Fibroblast of mammary gland (primary cell): ENCODE measurements at regions not wholly inside any gene's neighbourhood (a gene's known extent, or its start where the extent isn't known, plus 50 kb on each side); places are given as distances from the start of the nearest gene placed in this dataset.
A peak's percentile ranks its signal among the peaks of the same experiment; 100 is the strongest.

Source experiments
- DNase-seq: peaks from one replicate; pipeline ENCODE4 v3.0.0-alpha.2; 2010; ENCODE audit warnings: low read depth
- H3K4me3 ChIP-seq: 2 replicates; pipeline ENCODE4 v1.5.1; 2011; ENCODE audit warnings: low read depth, mild to moderate bottlenecking, low read length, moderate library complexity; ENCODE audit not compliant: control insufficient read depth
- CTCF ChIP-seq: conservative IDR thresholded peaks from 2 replicates; pipeline ENCODE4 v1.5.1; 2011; ENCODE audit warnings: low read depth, low read length, inconsistent platforms; ENCODE audit not compliant: control insufficient read depth, insufficient read depth

DNA sequence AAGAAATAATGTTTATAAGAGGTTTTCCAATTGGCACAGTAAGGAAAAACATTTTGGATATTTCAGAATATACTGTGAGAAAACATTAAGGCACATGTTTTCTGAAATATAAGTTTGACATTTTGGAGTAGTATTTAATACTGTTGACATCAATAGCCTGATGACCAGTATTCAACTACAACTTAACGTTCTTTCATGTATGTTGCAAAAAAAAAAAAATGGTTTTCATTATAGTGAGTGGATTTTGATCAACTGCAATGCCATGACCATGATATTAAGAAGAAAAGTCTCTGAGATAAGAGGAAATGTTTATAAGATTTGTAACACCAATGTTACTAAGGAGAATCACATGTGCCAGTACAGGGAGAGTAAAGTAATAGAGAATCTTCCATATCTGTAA, 252.8 kb upstream of the RORA start:
- no peak overlapping the region for H3K4me3 ChIP-seq
- no peak for DNase-seq
- no peak for TF ChIP-seq CTCF

- DNase-seq: no peak
- no peak for TF ChIP-seq CTCF
- no peak overlapping the region for H3K4me3 ChIP-seq
Measured at GRCh38 chr15:61480863-61481262, 251.8 kb upstream of the RORA start.

DNA sequence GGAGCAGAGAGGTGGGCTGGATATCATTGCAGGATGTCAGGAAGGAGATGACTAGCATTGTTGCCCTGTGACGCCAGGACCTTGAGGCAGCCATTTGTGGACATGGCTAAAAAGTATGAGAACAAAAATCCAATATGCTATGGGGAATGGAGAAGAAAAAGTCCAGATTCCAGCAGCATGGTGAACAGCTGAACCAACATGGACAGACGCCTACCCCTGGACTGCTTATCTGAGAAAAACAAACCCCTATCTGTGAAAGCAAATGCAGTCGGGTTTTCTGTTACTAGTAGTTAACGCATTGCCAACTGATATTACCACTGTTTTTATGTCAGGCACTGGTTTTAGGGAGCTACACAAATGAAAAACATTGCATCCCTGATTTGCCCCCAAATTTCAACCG, 251.2 kb upstream of the RORA start:
- DNase-seq: no peak
- no peak overlapping the region for H3K4me3 ChIP-seq
- no peak for TF ChIP-seq CTCF

- peak; percentile 72 for DNase-seq
- TF ChIP-seq CTCF: no peak
- H3K4me3 ChIP-seq: no peak overlapping the region
Measured at GRCh38 chr15:61479613-61480012, 250.5 kb upstream of the RORA start.

DNA sequence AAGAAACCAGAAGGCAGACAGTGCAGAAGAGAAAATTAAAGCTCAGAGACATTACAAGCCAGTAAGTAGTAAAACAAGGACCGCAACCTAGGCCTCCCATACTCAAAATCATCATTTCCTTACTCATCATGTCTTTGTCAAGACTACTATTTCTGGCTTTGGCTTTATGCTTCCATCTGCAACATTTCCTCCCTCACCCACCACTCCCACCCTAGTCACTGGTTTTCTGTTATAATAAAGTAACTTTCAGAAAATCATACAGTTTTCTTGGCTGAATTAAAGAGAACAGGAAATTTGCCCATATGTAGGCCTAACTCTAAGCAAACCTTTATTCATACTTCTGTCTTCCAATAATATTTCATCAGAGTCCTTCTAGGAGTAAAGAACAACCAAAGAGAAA, 247.6 kb upstream of the RORA start:
- no peak overlapping the region for H3K4me3 ChIP-seq
- no peak for TF ChIP-seq CTCF
- no peak for DNase-seq

- H3K4me3 ChIP-seq: no peak overlapping the region
- DNase-seq: peak; percentile 60
- TF ChIP-seq CTCF: no peak
Measured at GRCh38 chr15:61474796-61475195, 245.7 kb upstream of the RORA start.

DNA sequence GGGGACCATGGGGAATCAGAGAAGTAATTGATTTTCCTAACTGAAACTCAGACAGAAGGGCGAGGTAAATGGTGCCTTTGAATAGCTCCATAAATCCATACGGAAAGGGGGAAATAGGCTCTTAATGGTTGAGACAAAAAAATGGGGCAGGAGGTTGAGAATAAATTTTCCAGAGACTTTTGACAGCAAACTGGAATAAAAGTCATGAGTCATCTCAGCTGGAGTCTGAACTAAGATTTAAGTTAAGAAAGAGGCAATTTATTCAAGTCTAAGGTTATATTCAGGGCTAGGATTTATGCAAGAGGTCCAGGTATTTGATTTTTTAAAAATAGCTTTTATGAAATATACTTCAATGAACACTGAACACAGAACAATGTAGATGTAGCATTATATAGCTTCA, 238.7 kb upstream of the RORA start:
- H3K4me3 ChIP-seq: no peak overlapping the region
- peak; percentile 37 for DNase-seq
- no peak for TF ChIP-seq CTCF
